ENCODE measurements at regions not wholly inside any gene's neighbourhood (a gene's known extent, or its start where the extent isn't known, plus 50 kb on each side); places are given as distances from the start of the nearest gene placed in this dataset.
"Not testable (repeated sequence)": the region's sequence is repeated elsewhere in the genome, so short reads cannot be mapped to it uniquely, and the experiment has no call there.

GRCh38 chr4:167868163-167868562 lies 224.2 kb upstream of the ANXA10 start:
- no peaks in the 10 kb centered on the region for H3K9me3 ChIP-seq (ENCODE audit: low read depth)
- no peak overlapping the region for H3K27ac ChIP-seq
- H3K9me3 Mint-ChIP-seq: no peaks in the 10 kb centered on the region
- H3K4me3 ChIP-seq: no peak overlapping the region
- no peaks in the 10 kb centered on the region for H4K20me1 ChIP-seq (ENCODE audit: low read depth)
- H3K27ac Mint-ChIP-seq: no peak overlapping the region
- peaks cover 3% of the 10 kb centered on the region for H3K27me3 Mint-ChIP-seq (ENCODE audit: insufficient read depth, low read depth)
- no peaks in the 10 kb centered on the region for H3K4me1 ChIP-seq
- no peak overlapping the region for H3K4me2 ChIP-seq
- H3K4me3 Mint-ChIP-seq: no peak overlapping the region
- TF ChIP-seq CTCF (IDR thresholded peaks at IDR 0.05): no peak
- no peak for TF ChIP-seq EZH2 (IDR thresholded peaks at IDR 0.05)
- no peak for TF ChIP-seq EZH2phosphoT487 (IDR thresholded peaks at IDR 0.05)
- H2AFZ ChIP-seq (replicated peaks): no peak overlapping the region
- H3F3A ChIP-seq (ENCODE audit: low read depth): no peaks in the 10 kb centered on the region
- no peaks in the 10 kb centered on the region for H3K27me3 ChIP-seq
- H3K9ac ChIP-seq: no peak overlapping the region
- H3K36me3 Mint-ChIP-seq: no peaks in the 10 kb centered on the region
- H3K4me1 Mint-ChIP-seq: peaks cover 3% of the 10 kb centered on the region
- no peaks in the 10 kb centered on the region for H3K79me2 ChIP-seq (ENCODE audit: low read depth)
- no peak for DNase-seq (ENCODE audit: low spot score)
- H3K36me3 ChIP-seq: no peaks in the 10 kb centered on the region

- TF ChIP-seq CTCF (IDR thresholded peaks at IDR 0.05) (no peak), EZH2phosphoT487 (IDR thresholded peaks at IDR 0.05) (no peak), EZH2 (IDR thresholded peaks at IDR 0.05) (no peak)
- Mint-ChIP-seq H3K4me3 (no peak overlapping the region), H3K27ac (no peak overlapping the region), H3K27me3 (ENCODE audit: insufficient read depth, low read depth) (peaks cover 3% of the 10 kb centered on the region), H3K9me3 (peaks cover 3% of the 10 kb centered on the region), H3K4me1 (peaks cover 3% of the 10 kb centered on the region), H3K36me3 (no peaks in the 10 kb centered on the region)
- Histone ChIP-seq H3F3A (ENCODE audit: low read depth) (no peaks in the 10 kb centered on the region), H2AFZ (replicated peaks) (no peak overlapping the region), H3K4me3 (no peak overlapping the region), H3K9me3 (ENCODE audit: low read depth) (no peaks in the 10 kb centered on the region), H3K27me3 (no peaks in the 10 kb centered on the region), H3K4me1 (no peaks in the 10 kb centered on the region), H3K36me3 (no peaks in the 10 kb centered on the region), H3K79me2 (ENCODE audit: low read depth) (no peaks in the 10 kb centered on the region), H3K27ac (no peak overlapping the region), H3K9ac (no peak overlapping the region), H4K20me1 (ENCODE audit: low read depth) (no peaks in the 10 kb centered on the region), H3K4me2 (no peak overlapping the region)
- no peak for DNase-seq (ENCODE audit: low spot score)
Observed at GRCh38 chr4:167873496-167873895, 218.8 kb upstream of the ANXA10 start.

- H3K4me3 Mint-ChIP-seq, H3K4me1 Mint-ChIP-seq: not testable (repeated sequence)
Observed at GRCh38 chr4:167876091-167876490, 216.2 kb upstream of the ANXA10 start.

GRCh38 chr4:167877826-167878225 lies 214.5 kb upstream of the ANXA10 start:
- not testable (repeated sequence) for H3K9me3 Mint-ChIP-seq; H3K27me3 ChIP-seq; H3K36me3 Mint-ChIP-seq; H3F3A ChIP-seq (ENCODE audit: low read depth); H3K4me2 ChIP-seq; DNase-seq (ENCODE audit: low spot score); H3K27me3 Mint-ChIP-seq (ENCODE audit: insufficient read depth, low read depth); H3K4me3 ChIP-seq; H3K9me3 ChIP-seq (ENCODE audit: low read depth); H3K9ac ChIP-seq; H3K36me3 ChIP-seq; H3K27ac ChIP-seq; H4K20me1 ChIP-seq (ENCODE audit: low read depth); H3K4me1 Mint-ChIP-seq; H3K27ac Mint-ChIP-seq; H3K4me1 ChIP-seq; H2AFZ ChIP-seq (replicated peaks); H3K4me3 Mint-ChIP-seq; H3K79me2 ChIP-seq (ENCODE audit: low read depth)

More at GRCh38 chr4:167876091-167876490, 216.2 kb upstream of the ANXA10 start:
- not testable (repeated sequence) for H4K20me1 ChIP-seq (ENCODE audit: low read depth); H3K9me3 Mint-ChIP-seq; H3F3A ChIP-seq (ENCODE audit: low read depth); H3K9ac ChIP-seq; H3K27ac Mint-ChIP-seq; H3K27me3 ChIP-seq; H3K36me3 Mint-ChIP-seq; H3K27ac ChIP-seq; H3K36me3 ChIP-seq; H3K4me3 ChIP-seq; H3K27me3 Mint-ChIP-seq (ENCODE audit: insufficient read depth, low read depth); H3K9me3 ChIP-seq (ENCODE audit: low read depth); H2AFZ ChIP-seq (replicated peaks); DNase-seq (ENCODE audit: low spot score); H3K4me2 ChIP-seq; H3K4me1 ChIP-seq; H3K79me2 ChIP-seq (ENCODE audit: low read depth)

Data from neural progenitor cell (in vitro differentiated cells).